ENCODE measurements at regions not wholly inside any gene's neighbourhood (a gene's known extent, or its start where the extent isn't known, plus 50 kb on each side); places are given as distances from the start of the nearest gene placed in this dataset. TPM values are rescaled to one million over a fixed set of nuclear protein-coding genes. Genes with fewer than 3 reads are reported as not detected.

GRCh38 chr11:130819625-130820024, 96.7 kb downstream of the SNX19 start:
- TF ChIP-seq CTCF (IDR thresholded peaks at IDR 0.05; ENCODE audit: insufficient read depth, low read length): no peak
- H3K4me3 ChIP-seq (ENCODE audit: low read depth, low read length): no peak overlapping the region
- no peak for DNase-seq (ENCODE audit: low read depth)

Small RNA genes lying in the stretch of these regions (small RNA-seq; reads per million reads assigned to genes)
- gene AP004371.1 (not detected), gene MIR8052 (not detected)
